GM21786 (cell line): ENCODE measurements at regions not wholly inside any gene's neighbourhood (a gene's known extent, or its start where the extent isn't known, plus 50 kb on each side); places are given as distances from the start of the nearest gene placed in this dataset.
A peak's percentile ranks its signal among the peaks of the same experiment; 100 is the strongest.
"Not testable (repeated sequence)": the region's sequence is repeated elsewhere in the genome, so short reads cannot be mapped to it uniquely, and the experiment has no call there.

ENCODE experiments used
- ATAC-seq: cut with Tn5 transposase; IDR thresholded peaks from one replicate; pipeline ENCODE4 v1.9.1; 2021; ENCODE audit not compliant: unreplicated experiment

DNA sequence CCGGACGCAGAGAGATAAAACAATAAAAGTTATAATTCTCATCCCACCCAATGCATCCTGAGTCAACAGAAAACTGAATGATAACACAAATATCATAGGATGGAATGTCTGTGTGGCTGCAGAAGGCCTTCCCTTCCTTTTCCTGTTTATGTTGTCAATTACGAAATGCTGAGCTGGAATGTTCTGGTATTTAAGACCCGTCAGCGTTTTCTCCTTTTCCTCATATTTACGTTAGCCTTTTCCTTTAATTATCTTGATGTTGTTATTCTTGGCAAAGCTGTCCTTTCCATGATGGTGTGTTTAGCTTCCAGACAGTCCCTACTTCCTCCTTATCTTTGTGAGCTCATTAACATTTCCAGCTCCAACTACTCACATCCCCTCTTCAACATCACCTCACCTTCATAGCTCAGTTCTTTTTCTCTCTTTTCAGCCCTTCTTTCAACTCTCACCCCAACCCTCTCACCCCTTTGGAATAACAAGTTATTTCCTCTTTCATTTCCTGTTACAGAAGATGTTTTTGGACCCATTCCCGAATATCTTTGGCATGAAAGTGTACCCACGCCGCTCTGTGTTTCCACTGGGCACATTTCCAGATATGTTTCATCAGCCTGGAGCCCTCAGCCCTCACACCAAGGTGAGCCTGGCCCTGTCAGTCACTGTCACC, 221.6 kb downstream of the NR2F1-AS1 start:
- ATAC-seq: no peak

DNA sequence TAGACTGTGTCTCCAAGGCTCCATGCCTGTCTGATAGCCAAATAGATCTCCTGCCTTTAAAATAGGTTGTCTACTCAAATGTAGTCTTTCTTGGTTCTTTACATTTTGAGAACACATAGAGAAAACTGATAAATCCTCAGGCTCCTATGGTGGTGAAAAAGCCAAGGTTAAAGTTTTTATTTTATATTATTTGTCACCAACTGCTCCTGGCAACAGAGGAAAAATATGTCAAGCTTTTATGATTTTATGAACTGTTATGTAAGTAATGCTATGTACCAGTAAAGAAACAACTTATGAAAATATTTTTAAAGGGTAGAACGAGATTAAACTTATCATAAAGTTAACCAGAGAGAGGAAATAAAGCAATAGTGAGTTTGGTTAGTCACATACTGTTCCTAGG, 222.8 kb downstream of the NR2F1-AS1 start:
- ATAC-seq: no peak

DNA sequence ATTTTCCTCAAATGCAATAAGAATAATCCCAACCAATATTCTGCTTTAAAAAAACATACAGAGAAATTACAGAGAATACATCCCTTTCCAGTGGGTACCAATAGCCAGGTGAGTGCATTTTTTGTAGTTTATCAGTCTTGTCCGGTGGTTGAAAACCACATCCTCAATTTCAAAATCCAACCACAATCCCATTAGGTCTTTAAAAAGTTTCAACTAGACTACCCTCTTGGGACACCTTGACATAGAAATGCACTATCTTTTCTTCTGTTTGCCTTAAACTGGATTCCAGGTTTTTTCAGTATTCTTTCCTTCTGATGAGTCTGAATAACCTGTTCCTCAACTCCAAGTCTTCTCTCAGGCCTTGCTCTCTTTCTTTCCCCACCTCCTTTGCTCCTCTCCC, 223.3 kb downstream of the NR2F1-AS1 start:
- ATAC-seq: no peak

DNA sequence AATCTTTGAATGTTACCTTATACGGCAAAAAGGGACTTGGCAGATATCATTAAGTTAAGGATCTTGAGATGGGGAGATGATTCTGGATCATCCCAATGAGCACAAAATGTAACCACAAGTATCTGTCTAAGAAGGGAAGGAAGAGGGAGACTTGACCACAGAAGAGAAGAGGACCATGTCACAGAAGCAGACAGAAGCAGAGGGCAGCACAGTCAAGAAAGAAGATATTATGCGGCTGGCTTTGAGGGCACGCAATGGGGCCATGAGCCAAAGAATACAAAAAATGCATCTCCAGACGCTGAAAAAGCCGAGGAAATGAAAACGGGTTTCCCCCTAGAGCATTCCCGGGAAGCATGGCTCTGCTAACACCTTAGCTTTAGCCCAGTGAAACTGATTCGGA, 225.3 kb downstream of the NR2F1-AS1 start:
- ATAC-seq: no peak

DNA sequence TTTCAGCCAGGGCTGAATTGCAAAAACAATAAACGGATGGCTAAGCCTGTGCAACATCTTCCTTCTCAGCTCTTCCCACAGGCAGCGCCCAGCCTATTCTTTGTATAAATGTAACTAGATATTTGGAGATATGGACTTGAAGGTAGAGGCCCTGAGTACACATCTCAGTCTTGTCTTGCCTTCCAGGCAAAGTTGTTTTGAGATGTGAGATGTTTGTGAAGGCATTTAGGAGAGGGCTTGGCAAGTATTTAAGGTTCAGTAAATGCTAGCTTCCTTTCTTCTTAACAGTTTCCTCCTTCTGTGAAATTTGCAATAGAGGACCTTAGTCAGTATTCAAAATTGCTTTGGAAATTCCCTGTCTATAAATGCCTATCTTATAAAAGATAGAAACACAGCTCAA, 228.8 kb downstream of the NR2F1-AS1 start:
- no peak for ATAC-seq

DNA sequence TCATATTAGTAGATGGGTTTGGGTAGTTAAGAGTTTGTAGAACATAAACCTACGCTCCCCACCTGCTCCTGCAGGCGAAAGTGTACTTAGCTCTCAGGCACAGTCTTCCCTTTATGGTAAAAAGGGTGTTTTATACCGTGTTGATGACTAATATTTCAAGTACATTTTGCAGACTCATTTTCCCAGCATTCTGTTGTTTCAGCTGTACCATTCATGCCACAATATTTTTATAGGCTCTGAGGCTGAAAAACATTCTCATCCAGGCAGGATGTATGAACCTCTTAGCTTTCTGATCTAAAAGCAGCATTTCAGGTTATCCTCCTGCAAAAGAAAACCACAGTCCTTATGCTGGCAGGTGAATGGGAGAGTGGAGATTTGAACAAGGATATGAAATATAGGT, 231.4 kb downstream of the NR2F1-AS1 start:
- ATAC-seq: no peak

DNA sequence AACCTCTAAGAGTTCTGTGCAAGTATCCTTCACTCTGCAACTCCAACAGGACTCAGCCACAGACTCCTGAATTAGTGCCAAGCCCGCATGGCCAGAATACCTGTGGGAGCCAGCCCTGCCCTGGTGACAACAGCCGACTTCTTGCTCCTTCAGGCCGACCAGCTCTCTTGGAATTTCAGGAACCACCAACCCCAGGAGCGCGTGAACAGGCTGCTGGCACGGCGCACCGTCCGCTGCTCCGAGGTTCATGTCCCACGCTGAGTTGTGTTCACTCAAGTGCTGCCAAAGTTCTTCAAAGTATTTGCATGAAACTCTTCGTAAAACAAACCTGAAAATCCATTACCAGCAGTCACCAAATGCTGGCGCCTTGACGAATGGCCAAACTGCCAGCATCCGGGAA, 232.8 kb downstream of the NR2F1-AS1 start:
- ATAC-seq: no peak

DNA sequence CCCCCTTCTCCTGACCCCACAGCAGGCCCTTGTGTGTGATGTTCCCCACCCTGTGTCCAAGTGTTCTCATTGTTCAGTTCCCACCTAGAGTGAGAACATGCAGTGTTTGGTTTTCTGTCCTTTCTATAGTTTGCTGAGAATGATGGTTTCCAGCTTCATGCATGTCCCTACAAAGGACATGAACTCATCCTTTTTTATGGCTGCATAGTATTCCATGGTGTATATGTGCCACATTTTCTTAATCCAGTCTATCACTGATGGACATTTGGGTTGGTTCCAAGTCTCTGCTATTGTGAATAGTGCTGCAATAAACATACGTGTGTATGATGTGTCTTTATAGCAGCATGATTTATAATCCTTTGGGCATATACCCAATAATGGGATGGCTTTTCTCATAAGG, 234.2 kb downstream of the NR2F1-AS1 start:
- not testable (repeated sequence) for ATAC-seq

DNA sequence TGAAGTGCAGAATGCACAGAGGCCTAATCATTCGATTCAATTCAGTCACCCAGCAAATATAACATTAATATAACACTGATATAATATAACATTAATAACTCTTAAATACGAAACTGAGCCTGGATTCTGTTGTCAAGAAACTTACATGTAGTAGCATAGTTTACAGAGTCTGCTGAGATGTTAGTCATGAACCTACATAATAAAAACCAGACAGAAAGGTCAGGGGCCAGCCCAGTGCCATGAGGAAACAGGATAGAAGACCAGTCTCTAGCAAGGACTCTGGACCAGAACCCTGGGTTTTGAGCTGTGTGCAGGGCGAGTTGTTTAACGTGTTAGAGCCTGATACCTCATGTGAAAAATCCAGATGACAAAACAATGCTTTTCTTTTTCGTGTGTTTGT, 234.7 kb downstream of the NR2F1-AS1 start:
- ATAC-seq: no peak

DNA sequence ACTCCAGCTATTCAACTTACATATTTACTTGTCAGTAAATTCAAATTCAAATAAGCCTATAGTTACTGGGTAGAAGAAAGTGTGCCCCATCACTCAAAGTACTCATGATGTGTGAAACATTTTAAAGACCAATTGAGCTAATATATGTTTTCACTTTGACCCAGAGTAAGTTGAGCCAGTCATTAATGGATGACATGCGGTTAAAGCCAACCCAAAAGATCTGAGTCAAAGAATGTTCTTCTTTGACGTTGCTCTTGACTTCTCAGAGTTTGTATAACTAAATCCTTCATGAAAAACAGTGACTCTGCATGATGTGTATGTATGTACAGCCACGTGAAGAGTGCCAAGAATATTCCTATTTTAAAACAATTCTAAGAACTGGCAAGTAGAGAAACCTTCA, 237.4 kb downstream of the NR2F1-AS1 start:
- no peak for ATAC-seq

DNA sequence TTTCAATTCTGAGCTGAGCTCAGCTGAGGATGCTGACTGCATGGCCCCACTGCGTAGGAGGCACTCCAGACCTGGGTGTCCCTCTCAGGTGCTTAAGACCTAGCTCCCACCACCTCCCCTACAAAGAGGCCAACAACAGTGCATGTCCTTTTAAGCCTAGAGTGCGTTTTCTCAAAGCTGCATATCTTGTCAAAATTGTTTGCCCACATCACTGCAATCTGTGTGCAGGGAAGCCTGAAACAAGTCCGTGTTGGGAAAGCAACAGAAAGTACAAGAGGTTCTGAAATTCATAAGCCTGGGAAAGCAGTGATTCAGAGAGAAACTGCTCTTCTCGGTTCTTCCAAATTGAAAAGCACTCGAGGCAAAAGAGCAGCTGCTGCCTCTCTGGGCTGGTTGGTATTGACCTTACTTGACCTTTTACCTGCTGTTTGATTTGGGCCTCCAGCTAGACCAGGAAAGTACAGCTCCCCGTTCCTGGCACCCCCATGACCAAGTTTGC, 238.4 kb downstream of the NR2F1-AS1 start:
- ATAC-seq: peak; percentile 69

DNA sequence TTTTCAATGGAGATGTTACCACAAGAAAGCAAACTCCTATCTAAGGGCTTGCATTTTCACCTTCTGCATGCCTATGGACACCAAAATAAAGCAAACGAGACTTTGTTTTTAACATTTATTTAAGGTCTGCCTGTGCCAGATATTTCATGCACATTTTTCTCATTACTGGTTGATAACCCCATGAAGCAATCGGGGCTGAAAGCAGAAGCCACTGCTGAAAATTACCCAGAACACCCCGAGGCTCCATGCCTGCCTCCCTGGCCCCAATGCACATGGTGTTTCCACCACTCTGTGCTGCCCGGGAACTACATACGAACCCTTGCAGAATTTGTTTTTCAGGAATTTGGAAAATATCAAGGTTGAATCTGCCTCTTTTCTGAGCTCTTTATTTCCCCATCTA, 240.1 kb downstream of the NR2F1-AS1 start:
- ATAC-seq: no peak

DNA sequence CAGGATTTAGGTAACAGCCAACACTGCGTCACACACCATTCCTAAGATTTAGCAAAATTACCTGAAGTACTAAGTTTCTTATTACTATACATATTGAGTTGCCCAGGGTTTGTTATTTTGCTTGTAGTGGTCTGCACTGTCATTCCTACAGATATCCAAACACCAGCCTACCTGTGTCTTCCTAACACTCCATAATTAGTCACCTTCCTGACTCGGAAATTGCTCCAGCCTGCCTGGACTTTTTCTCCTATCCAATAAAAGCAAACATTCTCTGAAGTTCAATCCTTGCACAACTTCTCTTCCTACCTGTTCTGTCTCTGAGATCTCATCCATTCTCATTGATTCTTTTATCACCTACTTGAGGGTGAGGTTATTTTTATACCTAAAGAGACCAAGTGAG, 243.9 kb downstream of the NR2F1-AS1 start:
- ATAC-seq: no peak

DNA sequence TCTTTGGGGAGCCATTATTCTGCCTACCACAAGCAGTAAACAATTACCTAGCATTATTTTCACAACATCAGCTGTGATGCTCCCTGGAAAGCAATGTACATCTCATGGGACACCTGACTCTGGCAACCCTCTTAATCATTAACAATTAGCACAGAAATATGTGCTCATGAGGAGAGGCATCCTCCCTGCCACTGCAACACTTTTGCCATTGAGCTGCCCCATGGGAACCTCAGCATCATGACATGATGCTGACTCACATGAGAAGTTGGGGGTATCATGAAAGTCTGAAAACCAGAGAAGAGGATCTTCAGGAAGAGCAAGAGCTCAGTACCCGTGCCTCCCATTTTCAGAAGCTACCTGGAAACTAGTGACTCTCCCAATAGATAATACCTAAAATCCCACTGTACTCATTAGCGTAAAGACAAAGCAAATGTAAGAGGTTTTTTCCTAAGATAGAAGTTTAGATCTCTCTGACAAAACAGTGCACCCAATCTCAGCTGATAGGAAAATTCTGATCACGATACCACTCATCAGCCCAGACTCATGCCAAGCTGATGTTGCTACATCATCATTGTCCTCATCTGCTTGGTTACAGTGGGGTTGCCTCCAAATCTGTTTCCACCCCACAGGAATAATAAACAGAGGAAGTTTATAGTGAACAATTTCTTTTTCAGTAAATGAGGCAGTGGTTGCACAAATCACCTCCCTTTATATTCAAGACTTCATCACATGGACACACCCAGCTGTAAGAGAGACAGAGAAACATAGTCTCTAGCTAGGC, 244.5 kb downstream of the NR2F1-AS1 start:
- no peak for ATAC-seq

DNA sequence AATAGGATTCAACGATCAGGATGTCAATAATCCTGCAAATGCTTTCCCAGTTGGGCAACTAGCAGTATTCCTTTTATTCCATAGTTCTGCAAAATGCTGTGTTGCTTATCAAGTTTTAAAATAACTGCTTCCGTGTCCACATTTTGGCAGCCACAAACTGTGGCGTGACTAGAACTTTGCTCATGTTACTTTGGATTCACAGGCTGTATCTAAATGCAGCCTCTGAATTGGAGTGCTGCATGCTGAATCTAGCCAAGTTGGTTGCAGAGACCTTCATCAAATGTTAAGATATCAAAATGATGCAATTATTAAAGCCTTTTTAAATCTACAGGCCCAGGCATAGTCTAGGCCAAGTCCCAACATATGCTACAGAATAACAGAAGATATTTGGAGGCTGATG, 249.2 kb downstream of the NR2F1-AS1 start:
- ATAC-seq: no peak

DNA sequence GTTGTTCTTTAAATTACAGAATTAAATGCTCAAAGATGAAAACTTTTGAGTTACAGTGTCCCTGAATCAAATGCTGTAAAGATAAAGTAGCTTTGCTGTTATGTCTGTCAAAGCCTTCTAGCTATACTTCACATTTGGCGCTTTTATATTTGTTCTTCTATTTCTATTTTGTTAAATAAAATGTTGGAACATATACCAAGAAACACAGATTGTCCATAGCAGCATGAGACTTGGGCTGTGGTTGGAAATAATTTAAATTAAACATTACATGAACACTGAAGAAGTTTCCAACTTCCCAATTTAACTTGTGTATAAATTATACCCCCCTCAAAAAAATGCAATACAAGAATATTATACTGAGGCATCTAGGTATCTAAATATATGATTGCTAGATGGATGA, 249.8 kb downstream of the NR2F1-AS1 start:
- ATAC-seq: no peak

DNA sequence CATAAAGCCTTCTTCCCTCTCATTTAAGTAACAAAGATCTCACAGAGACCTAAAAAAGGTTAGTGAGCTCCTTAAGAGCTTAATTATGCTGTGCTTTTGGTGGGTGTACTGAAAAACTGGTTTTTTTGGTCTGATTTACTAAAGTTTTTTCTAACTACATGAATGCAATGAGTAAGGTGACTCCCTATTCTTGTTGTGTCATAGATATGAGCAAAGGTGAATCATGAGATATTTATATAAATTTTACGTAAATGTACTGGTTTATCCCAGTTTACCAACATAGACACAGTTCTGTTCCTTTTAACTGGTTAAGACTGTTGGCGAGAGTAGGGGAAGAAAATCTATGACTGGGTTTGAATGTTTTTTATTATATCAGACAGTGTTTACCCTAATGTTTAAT, 250.5 kb downstream of the NR2F1-AS1 start:
- no peak for ATAC-seq

DNA sequence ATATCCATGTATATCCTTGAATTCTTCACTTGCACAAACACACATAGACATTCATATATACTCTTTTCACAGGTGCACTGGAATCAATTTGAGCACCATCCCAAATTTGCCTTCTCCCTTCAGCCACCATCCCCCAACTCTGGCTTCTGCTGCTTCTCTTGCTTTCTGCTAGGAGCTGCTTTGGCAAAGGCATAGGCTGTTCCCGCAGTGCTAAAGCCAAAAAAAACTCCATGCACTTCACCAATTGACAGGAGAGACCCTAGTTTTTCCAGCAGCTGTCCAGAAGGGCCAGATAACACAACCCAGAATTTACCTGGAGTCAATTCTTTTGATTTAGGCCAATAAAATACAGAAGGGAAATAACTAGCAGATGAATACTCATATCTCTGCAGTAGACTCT, 251.3 kb downstream of the NR2F1-AS1 start:
- ATAC-seq: no peak

DNA sequence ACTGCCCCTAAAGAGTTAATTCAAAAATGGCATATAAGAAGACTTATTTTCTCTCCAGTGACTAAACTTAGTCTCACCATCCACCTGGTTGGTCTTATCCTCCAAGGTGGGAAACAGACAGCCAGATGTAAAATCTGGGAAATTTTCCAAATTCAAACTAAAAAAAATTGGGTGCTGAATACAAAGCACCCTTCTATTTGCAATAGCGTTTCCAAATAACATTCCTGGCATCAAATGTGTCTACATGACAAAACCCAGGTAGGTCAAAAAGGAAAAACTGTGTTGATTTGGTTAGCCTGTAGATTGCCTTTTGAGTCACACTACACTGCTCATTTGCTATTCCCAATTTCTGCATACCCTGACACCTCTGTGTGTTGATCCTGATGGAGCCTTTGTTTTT, 252.2 kb downstream of the NR2F1-AS1 start:
- ATAC-seq: no peak

DNA sequence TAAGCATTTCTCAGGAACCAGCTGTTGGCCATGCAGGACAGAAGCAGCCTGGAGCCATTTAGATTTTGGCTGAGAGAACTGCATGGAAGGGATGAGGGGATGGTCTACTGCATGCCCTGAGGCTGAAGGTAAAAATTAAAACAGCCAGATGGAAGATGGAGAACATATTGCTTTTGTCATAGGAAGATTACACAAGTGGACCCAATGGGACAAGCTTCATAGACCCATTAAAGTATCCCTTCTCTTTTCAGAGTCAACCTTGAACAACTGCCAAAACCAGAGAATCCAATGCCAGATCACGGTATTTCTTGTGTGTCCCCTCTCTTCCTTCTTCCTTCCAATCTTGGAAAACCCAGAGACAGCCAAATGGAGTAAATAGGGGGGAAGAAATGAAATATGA, 253.4 kb downstream of the NR2F1-AS1 start:
- ATAC-seq: no peak

DNA sequence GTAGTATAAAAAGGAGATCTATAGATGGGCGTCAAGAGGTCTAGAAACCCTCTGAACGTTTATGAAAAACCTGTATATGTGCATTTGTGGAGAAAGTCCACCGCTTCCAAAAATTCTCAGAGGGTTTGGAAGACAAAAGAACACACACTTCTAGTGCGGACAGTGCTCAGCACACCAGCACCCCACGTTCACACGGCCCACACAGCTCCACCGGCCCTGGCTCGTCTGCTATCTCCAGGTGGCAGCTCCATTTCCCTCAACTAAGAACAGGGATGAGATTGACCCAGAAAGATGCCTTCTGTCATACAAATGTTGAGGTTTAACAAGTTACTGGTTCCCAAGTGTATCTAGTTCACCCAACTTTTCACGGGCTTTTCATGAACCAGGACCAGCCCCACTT, 255.1 kb downstream of the NR2F1-AS1 start:
- no peak for ATAC-seq

DNA sequence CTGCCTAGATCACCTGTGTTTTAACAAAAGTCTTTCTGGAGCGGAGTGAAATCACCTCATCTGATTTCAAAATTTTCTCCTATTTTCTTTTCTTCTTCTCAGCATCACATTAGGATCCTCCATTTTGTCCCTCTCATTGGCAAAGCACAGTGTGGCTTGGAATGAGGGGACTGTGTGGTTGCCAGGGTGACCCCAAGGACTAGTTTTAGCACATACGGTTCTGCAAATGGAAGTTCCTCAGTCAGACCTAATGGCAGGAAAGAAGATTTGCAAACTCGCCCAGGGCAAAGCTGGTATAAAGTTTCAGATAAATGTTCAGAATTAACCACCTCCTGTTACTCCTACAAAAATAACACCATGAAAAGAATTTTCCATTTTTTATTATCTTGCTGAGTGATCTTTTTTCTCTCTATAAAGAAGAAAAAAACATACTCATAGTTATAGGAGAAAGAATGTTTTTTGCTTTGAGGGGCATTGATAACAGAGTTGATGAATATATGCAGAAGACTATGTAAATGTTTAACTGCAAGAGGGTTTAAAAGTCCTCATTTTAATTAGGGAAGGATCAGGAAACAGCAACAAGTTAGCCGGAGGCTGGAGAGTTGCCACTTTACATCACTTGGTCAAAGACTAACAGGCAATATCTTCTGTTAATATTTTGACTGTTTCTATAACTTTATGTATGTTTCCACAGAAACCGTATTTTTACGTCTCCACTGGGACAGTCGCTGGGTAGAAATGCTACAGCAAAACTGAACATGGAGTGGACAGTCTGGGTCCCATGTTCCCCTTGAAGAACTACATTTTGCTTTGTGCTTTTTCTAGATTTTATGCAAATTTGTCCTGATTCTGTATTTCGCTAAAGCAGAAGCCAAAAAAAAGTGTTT, 257.8 kb downstream of the NR2F1-AS1 start:
- no peak for ATAC-seq
